Prostate gland (tissue), 2 donors: ENCODE measurements at regions not wholly inside any gene's neighbourhood (a gene's known extent, or its start where the extent isn't known, plus 50 kb on each side); places are given as distances from the start of the nearest gene placed in this dataset.

Source experiments
- CTCF ChIP-seq, 4 experiments: fragments of 200-600 bp in 2 of 4; fragments of 450-650 bp in 2 of 4; sonication (generic) in 2 of 4; IDR thresholded peaks; 1 replicate in 3 of 4; 2 replicates in 1 of 4; pipeline ENCODE4 v1.5.1; 2016 to 2019; ENCODE audit warnings: antibody characterized with exemption in 4 of 4, mild to moderate bottlenecking in 2 of 4, moderate library complexity in 2 of 4
- POLR2A ChIP-seq: fragments of 450-650 bp; IDR thresholded peaks from one replicate; pipeline ENCODE4 v1.6.1; 2016; ENCODE audit warnings: antibody characterized with exemption, mild to moderate bottlenecking
- POLR2AphosphoS5 ChIP-seq: sonication (generic); formaldehyde crosslinking; IDR thresholded peaks from one replicate; pipeline ENCODE4 v1.6.1; 2017; ENCODE audit warnings: antibody characterized with exemption

- no peak for TF ChIP-seq CTCF (IDR thresholded peaks at IDR 0.05)
- no peak for TF ChIP-seq POLR2AphosphoS5
- no peak for TF ChIP-seq POLR2A
These were observed 78.6 kb downstream of the EDN3 start for GRCh38 chr20:59378966-59379365.
